Stimulated activated naive CD4-positive, alpha-beta T cell treated with Interleukin-2 at 50 U/mL for 16 hours (primary cell): ENCODE measurements at regions not wholly inside any gene's neighbourhood (a gene's known extent, or its start where the extent isn't known, plus 50 kb on each side); places are given as distances from the start of the nearest gene placed in this dataset.

ENCODE experiments used
- DNase-seq: peaks from one replicate; lab custom pipeline; 2025; lab: John Stamatoyannopoulos, UW

GRCh38 chr1:5713101-5714010 is 278.9 kb downstream of the NPHP4 start:
- DNase-seq, result no peak

- DNase-seq, result no peak
Observed at GRCh38 chr1:5711956-5712645, 280.1 kb downstream of the NPHP4 start.

GRCh38 chr1:5711079-5711478 is 281.1 kb downstream of the NPHP4 start:
- DNase-seq, result no peak

GRCh38 chr1:5709976-5710375 is 282.2 kb downstream of the NPHP4 start:
- DNase-seq, result no peak

- no peak for DNase-seq
Observed at GRCh38 chr1:5709461-5709975, 282.7 kb downstream of the NPHP4 start.

- no peak for DNase-seq
Observed at GRCh38 chr1:5708346-5709245, 283.6 kb downstream of the NPHP4 start.

- no peak for DNase-seq
Observed at GRCh38 chr1:5707566-5708345, 284.5 kb downstream of the NPHP4 start.

- no peak for DNase-seq
Observed at GRCh38 chr1:5706239-5706638, 286.0 kb downstream of the NPHP4 start.

- no peak for DNase-seq
Observed at GRCh38 chr1:5705751-5706150, 286.5 kb downstream of the NPHP4 start.

- DNase-seq, result no peak
Observed at GRCh38 chr1:5704561-5705514, 287.4 kb downstream of the NPHP4 start.

- DNase-seq, result no peak
Observed at GRCh38 chr1:5701642-5702041, 290.6 kb downstream of the NPHP4 start.

GRCh38 chr1:5693568-5693967 is 298.7 kb downstream of the NPHP4 start:
- DNase-seq, result no peak

- no peak for DNase-seq
Observed at GRCh38 chr1:5692664-5693063, 299.6 kb downstream of the NPHP4 start.

GRCh38 chr1:5691795-5692509 is 300.3 kb downstream of the NPHP4 start:
- no peak for DNase-seq

- DNase-seq, result no peak
Observed at GRCh38 chr1:5690898-5691297, 301.3 kb downstream of the NPHP4 start.

GRCh38 chr1:5690291-5690690 is 301.9 kb downstream of the NPHP4 start:
- no peak for DNase-seq

- DNase-seq, result no peak
Observed at GRCh38 chr1:5688081-5689077, 303.8 kb downstream of the NPHP4 start.
